SKM-1 treated with dmso at 0.1 percent for 144 hours (cell line): ENCODE measurements at regions not wholly inside any gene's neighbourhood (a gene's known extent, or its start where the extent isn't known, plus 50 kb on each side); places are given as distances from the start of the nearest gene placed in this dataset.
A peak's percentile ranks its signal among the peaks of the same experiment; 100 is the strongest.

Experiments
- DNase-seq: peaks from one replicate; lab custom pipeline; 2025; ENCODE audit not compliant: unreplicated experiment; lab: John Stamatoyannopoulos, UW

GRCh38 chr9:3732077-3733038 lies 206.6 kb upstream of the RFX3 start:
- peak; percentile 75 for DNase-seq

- no peak for DNase-seq
Measured at GRCh38 chr9:3730511-3730922, 204.7 kb upstream of the RFX3 start.

GRCh38 chr9:3721096-3721495 lies 195.3 kb upstream of the RFX3 start:
- no peak for DNase-seq

GRCh38 chr9:3719286-3719685 lies 193.5 kb upstream of the RFX3 start:
- DNase-seq, result no peak

GRCh38 chr9:3716415-3716814 lies 190.6 kb upstream of the RFX3 start:
- no peak for DNase-seq

- DNase-seq, result no peak
Measured at GRCh38 chr9:3708751-3709150, 182.9 kb upstream of the RFX3 start.

- DNase-seq, result no peak
Measured at GRCh38 chr9:3704890-3705289, 179.1 kb upstream of the RFX3 start.

GRCh38 chr9:3700772-3701171 lies 175.0 kb upstream of the RFX3 start:
- no peak for DNase-seq

- no peak for DNase-seq
Measured at GRCh38 chr9:3699883-3700282, 174.1 kb upstream of the RFX3 start.

GRCh38 chr9:3698531-3698930 lies 172.7 kb upstream of the RFX3 start:
- no peak for DNase-seq

GRCh38 chr9:3698076-3698475 lies 172.3 kb upstream of the RFX3 start:
- DNase-seq, result no peak

GRCh38 chr9:3696368-3696767 lies 170.6 kb upstream of the RFX3 start:
- no peak for DNase-seq

GRCh38 chr9:3692606-3693005 lies 166.8 kb upstream of the RFX3 start:
- no peak for DNase-seq

GRCh38 chr9:3689555-3689954 lies 163.8 kb upstream of the RFX3 start:
- DNase-seq, result no peak

GRCh38 chr9:3687145-3687544 lies 161.3 kb upstream of the RFX3 start:
- DNase-seq, result no peak

GRCh38 chr9:3682186-3682585 lies 156.4 kb upstream of the RFX3 start:
- no peak for DNase-seq

- DNase-seq, result no peak
Measured at GRCh38 chr9:3677541-3677940, 151.7 kb upstream of the RFX3 start.

- DNase-seq, result no peak
Measured at GRCh38 chr9:3676766-3677165, 151.0 kb upstream of the RFX3 start.

GRCh38 chr9:3675946-3676345 lies 150.1 kb upstream of the RFX3 start:
- no peak for DNase-seq

- DNase-seq, result no peak
Measured at GRCh38 chr9:3674561-3674960, 148.8 kb upstream of the RFX3 start.

- no peak for DNase-seq
Measured at GRCh38 chr9:3672399-3672798, 146.6 kb upstream of the RFX3 start.

- no peak for DNase-seq
Measured at GRCh38 chr9:3664044-3664443, 138.2 kb upstream of the RFX3 start.

GRCh38 chr9:3662671-3663070 lies 136.9 kb upstream of the RFX3 start:
- no peak for DNase-seq
